ENCODE measurements at regions not wholly inside any gene's neighbourhood (a gene's known extent, or its start where the extent isn't known, plus 50 kb on each side); places are given as distances from the start of the nearest gene placed in this dataset.

GRCh38 chr4:27728892-27729291, 868.3 kb downstream of the STIM2 start:
- CTCF ChIA-PET = no interaction called here
- intact Hi-C loops (cut with micrococcal nuclease; ENCODE audit: unreplicated experiment) = no loop called here
- TF ChIP-seq TCF7L2 (IDR thresholded peaks at IDR 0.05; ENCODE audit: low read depth, low read length) = no peak
- TF ChIP-seq, protein P1, sequence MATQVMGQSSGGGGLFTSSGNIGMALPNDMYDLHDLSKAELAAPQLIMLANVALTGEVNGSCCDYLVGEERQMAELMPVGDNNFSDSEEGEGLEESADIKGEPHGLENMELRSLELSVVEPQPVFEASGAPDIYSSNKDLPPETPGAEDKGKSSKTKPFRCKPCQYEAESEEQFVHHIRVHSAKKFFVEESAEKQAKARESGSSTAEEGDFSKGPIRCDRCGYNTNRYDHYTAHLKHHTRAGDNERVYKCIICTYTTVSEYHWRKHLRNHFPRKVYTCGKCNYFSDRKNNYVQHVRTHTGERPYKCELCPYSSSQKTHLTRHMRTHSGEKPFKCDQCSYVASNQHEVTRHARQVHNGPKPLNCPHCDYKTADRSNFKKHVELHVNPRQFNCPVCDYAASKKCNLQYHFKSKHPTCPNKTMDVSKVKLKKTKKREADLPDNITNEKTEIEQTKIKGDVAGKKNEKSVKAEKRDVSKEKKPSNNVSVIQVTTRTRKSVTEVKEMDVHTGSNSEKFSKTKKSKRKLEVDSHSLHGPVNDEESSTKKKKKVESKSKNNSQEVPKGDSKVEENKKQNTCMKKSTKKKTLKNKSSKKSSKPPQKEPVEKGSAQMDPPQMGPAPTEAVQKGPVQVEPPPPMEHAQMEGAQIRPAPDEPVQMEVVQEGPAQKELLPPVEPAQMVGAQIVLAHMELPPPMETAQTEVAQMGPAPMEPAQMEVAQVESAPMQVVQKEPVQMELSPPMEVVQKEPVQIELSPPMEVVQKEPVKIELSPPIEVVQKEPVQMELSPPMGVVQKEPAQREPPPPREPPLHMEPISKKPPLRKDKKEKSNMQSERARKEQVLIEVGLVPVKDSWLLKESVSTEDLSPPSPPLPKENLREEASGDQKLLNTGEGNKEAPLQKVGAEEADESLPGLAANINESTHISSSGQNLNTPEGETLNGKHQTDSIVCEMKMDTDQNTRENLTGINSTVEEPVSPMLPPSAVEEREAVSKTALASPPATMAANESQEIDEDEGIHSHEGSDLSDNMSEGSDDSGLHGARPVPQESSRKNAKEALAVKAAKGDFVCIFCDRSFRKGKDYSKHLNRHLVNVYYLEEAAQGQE (IDR thresholded peaks at IDR 0.05; ENCODE audit: insufficient read depth in 1 of 2, low read depth in 2 of 2, low read length in 1 of 2) = no peak
- TF ChIP-seq, protein P2, sequence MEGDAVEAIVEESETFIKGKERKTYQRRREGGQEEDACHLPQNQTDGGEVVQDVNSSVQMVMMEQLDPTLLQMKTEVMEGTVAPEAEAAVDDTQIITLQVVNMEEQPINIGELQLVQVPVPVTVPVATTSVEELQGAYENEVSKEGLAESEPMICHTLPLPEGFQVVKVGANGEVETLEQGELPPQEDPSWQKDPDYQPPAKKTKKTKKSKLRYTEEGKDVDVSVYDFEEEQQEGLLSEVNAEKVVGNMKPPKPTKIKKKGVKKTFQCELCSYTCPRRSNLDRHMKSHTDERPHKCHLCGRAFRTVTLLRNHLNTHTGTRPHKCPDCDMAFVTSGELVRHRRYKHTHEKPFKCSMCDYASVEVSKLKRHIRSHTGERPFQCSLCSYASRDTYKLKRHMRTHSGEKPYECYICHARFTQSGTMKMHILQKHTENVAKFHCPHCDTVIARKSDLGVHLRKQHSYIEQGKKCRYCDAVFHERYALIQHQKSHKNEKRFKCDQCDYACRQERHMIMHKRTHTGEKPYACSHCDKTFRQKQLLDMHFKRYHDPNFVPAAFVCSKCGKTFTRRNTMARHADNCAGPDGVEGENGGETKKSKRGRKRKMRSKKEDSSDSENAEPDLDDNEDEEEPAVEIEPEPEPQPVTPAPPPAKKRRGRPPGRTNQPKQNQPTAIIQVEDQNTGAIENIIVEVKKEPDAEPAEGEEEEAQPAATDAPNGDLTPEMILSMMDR (IDR thresholded peaks at IDR 0.05) = no peak
- no peak for TF ChIP-seq POLR2AphosphoS5 (IDR thresholded peaks at IDR 0.05; ENCODE audit: low read depth, low read length)
- Histone ChIP-seq H3K36me3 (ENCODE audit: control insufficient read depth, insufficient read depth, low read length) (no peaks in the 10 kb centered on the region), H3K4me1 (ENCODE audit: control insufficient read depth, insufficient read depth, low read length) (no peaks in the 10 kb centered on the region), H3K27me3 (ENCODE audit: control insufficient read depth, insufficient read depth, low read length) (no peaks in the 10 kb centered on the region), H3K4me3 (ENCODE audit: low read depth in 2 of 2, low read length in 2 of 2) (no peak overlapping the region), H3K9me3 (ENCODE audit: control insufficient read depth, insufficient read depth, low read depth, low read length) (no peaks in the 10 kb centered on the region), H3K27ac (ENCODE audit: low read length) (no peak overlapping the region)
- no peak for ATAC-seq
- in situ Hi-C loops (cut with HindIII; ENCODE audit: low pct_unique_long_range_greater_than_20kb, low sequenced_read_pairs) = no loop called here
- BruUV-seq (replicated peaks) = no TSS peak
- POLR2A ChIA-PET = no interaction called here
- no peak for DNase-seq (ENCODE audit: low read depth, low spot score)

- BruUV-seq (replicated peaks) = no TSS peak
- Histone ChIP-seq H3K27me3 (ENCODE audit: control insufficient read depth, insufficient read depth, low read length) (no peaks in the 10 kb centered on the region), H3K27ac (ENCODE audit: low read length) (no peak overlapping the region), H3K36me3 (ENCODE audit: control insufficient read depth, insufficient read depth, low read length) (no peaks in the 10 kb centered on the region), H3K9me3 (ENCODE audit: control insufficient read depth, insufficient read depth, low read depth, low read length) (no peaks in the 10 kb centered on the region), H3K4me1 (ENCODE audit: control insufficient read depth, insufficient read depth, low read length) (no peaks in the 10 kb centered on the region), H3K4me3 (ENCODE audit: low read depth in 2 of 2, low read length in 2 of 2) (no peak overlapping the region)
- DNase-seq (ENCODE audit: low read depth, low spot score) (no peak), ATAC-seq (no peak)
- no peak for TF ChIP-seq TCF7L2 (IDR thresholded peaks at IDR 0.05; ENCODE audit: low read depth, low read length)
- no peak for TF ChIP-seq SIN3A (IDR thresholded peaks at IDR 0.05; ENCODE audit: borderline replicate concordance, insufficient read depth, low read depth, low read length)
- TF ChIP-seq, protein P2 (IDR thresholded peaks at IDR 0.05) = no peak
- no peak for TF ChIP-seq POLR2AphosphoS5 (IDR thresholded peaks at IDR 0.05; ENCODE audit: low read depth, low read length)
- TF ChIP-seq, protein P1 (IDR thresholded peaks at IDR 0.05; ENCODE audit: insufficient read depth in 1 of 2, low read depth in 2 of 2, low read length in 1 of 2) = no peak
- POLR2A ChIA-PET = no interaction called here
- CTCF ChIA-PET = no interaction called here
- intact Hi-C loops (cut with micrococcal nuclease; ENCODE audit: unreplicated experiment) = no loop called here
- in situ Hi-C loops (cut with HindIII; ENCODE audit: low pct_unique_long_range_greater_than_20kb, low sequenced_read_pairs) = no loop called here
Observed at GRCh38 chr4:27742816-27743215, 882.2 kb downstream of the STIM2 start.

Data from Panc1 (cell line).